HG03469 (cell line): ENCODE measurements at regions not wholly inside any gene's neighbourhood (a gene's known extent, or its start where the extent isn't known, plus 50 kb on each side); places are given as distances from the start of the nearest gene placed in this dataset.
"Not testable (repeated sequence)": the region's sequence is repeated elsewhere in the genome, so short reads cannot be mapped to it uniquely, and the experiment has no call there.

Experiments used
- ATAC-seq: cut with Tn5 transposase; IDR thresholded peaks from one replicate; pipeline ENCODE4 v1.9.1; 2021; ENCODE audit warnings: mild to moderate bottlenecking, moderate library complexity, moderate number of reproducible peaks; ENCODE audit not compliant: unreplicated experiment

DNA sequence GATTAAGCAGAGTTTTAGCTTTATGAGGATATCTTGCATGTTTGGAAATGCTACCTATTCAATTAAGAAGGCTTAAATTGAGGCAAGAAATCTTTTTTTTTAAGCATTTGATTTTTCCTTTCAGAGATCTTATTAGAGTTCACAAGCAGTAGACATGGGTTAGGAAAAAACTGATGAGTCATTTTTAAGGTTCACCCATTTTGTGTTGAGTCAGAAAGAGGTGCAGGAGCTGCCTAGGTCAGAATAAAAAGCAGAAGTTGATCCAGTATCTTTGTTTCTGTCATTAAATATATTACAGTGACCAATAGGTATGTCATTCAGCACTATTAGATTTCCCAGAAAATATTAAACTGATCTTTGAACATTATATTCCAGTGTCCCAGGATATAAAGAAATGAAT is 306.8 kb downstream of the LMBRD1 start:
- peak; percentile 66 for ATAC-seq

DNA sequence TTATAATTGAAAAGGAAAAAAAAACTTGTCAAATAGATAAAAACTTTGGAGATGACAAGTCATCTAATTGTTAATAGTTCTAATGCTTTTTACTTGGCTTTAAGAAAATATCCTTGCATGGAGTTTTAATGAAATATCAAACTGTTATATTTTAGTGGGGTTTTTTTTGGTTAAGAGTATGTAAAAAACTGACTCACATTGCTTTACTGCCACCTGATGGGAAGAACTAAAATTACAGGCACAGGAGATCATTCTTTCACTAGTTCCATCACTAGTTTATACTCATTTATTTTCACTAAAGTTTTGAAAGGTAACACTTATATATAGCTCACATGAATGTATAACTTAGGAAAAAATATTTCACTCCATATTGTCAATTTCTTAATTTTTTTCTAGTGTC is 309.1 kb downstream of the LMBRD1 start:
- ATAC-seq: no peak

GRCh38 chr6:69466979-69467570 is 329.7 kb downstream of the LMBRD1 start:
- no peak for ATAC-seq

DNA sequence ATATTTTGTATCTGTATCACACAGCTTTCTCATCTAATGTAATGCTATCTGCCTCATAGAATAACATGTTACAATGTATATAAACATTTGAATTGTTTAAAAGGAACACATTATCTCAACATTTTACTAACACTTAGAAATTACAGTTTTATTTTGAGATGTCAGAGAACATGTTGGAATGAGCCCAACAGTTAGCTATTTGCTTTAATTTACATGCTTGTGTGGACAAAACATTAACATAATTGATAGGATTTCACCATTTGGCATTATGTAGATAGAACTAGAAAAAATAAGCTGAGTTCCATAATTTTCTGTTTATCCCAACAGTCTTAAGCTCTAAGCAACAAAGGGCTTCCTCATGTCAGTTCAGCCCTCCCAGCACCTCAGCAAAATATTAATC is 330.9 kb downstream of the LMBRD1 start:
- ATAC-seq: no peak

DNA sequence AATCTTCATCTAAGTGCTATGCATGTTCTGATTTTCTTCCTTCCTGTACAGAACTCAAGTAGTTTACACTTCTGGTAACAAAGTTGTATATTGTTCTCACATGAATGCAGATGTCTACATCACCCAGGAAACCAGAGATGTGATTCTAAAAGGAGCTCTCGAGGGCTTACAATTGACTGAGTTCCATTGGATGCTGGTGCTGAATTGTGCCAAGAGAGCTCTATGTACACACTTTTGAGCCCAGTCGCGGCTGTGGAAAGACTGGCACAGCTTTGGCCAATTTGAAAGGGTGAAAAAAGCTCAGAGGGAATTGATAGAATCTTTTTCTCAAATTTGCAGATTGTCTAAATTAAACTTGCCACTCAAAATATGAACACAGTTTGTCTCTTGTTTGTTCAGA is 340.7 kb downstream of the LMBRD1 start:
- no peak for ATAC-seq

DNA sequence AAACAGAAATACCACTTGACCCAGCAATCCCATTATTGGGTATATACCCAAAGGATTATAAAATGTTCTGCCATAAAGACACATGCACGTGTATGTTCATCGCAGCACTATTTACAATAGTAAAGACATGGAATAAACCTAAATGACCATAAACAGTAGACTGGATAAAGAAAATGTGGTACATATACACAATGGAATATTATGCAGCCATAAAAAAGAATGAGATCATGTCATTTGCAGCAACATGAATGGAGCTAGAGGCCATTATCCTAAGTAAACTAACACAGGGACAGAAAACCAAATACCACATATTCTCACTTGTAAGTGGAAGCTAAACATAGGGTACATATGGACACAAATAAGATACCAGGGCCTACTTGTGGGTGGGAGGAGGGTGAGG is 342.2 kb downstream of the LMBRD1 start:
- ATAC-seq: not testable (repeated sequence)

DNA sequence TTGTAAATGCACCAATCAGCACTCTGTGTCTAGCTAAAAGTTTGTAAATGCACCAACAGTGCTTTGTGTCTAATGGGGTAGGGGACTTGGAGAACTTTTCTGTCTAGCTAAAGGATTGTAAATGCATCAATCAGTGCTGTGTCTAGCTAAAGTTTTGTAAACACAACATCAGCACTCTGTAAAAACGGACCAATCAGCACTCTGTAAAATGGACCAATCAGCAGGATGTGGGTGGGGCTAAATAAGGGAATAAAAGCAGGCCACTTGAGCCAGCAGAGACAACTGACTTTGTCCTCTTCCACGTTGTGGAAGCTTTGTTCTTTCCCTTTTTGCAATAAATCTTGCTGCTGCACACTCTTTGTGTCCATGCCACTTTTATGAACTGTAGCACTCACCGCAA is 346.3 kb downstream of the LMBRD1 start:
- not testable (repeated sequence) for ATAC-seq

- no peak for ATAC-seq
Observed at GRCh38 chr6:69449887-69450286, 346.9 kb downstream of the LMBRD1 start.
